OCI-LY3 (cell line): ENCODE measurements at regions not wholly inside any gene's neighbourhood (a gene's known extent, or its start where the extent isn't known, plus 50 kb on each side); places are given as distances from the start of the nearest gene placed in this dataset.
"Not testable (repeated sequence)": the region's sequence is repeated elsewhere in the genome, so short reads cannot be mapped to it uniquely, and the experiment has no call there.

Experiments
- CTCF ChIP-seq: fragments of 200-600, 300-600 bp; sonication (generic); IDR thresholded peaks from 2 replicates; pipeline ENCODE4 v1.5.1; 2014; ENCODE audit warnings: antibody characterized with exemption, low read length, low read depth
- EZH2phosphoT487 ChIP-seq: fragments of 200-600 bp; shearing (Covaris generic); IDR thresholded peaks from 2 replicates; pipeline ENCODE4 v1.6.1; 2018; ENCODE audit warnings: antibody characterized with exemption, mixed run types, low read depth

- not testable (repeated sequence) for TF ChIP-seq EZH2phosphoT487, CTCF
Measured at GRCh38 chr4:69348746-69349145, 68.5 kb downstream of the UGT2B28 start.
